NCI-H524 treated with DMSO at 0.1 percent for 48 hours (cell line): ENCODE measurements at regions not wholly inside any gene's neighbourhood (a gene's known extent, or its start where the extent isn't known, plus 50 kb on each side); places are given as distances from the start of the nearest gene placed in this dataset.
"Not testable (repeated sequence)": the region's sequence is repeated elsewhere in the genome, so short reads cannot be mapped to it uniquely, and the experiment has no call there.

Experiments
- DNase-seq: peaks from one replicate; lab custom pipeline; 2025; lab: John Stamatoyannopoulos, UW

GRCh38 chr6:50337532-50338122 lies 287.9 kb upstream of the DEFB112 start:
- no peak for DNase-seq

- no peak for DNase-seq
Observed at GRCh38 chr6:50353603-50354002, 303.9 kb upstream of the DEFB112 start.

- DNase-seq = no peak
Observed at GRCh38 chr6:50358113-50358512, 308.4 kb upstream of the DEFB112 start.

- no peak for DNase-seq
Observed at GRCh38 chr6:50361641-50362331, 312.1 kb upstream of the DEFB112 start.

GRCh38 chr6:50362706-50363105 lies 313.0 kb upstream of the DEFB112 start:
- DNase-seq = no peak

- no peak for DNase-seq
Observed at GRCh38 chr6:50369996-50370395, 320.3 kb upstream of the DEFB112 start.

- DNase-seq = no peak
Observed at GRCh38 chr6:50380406-50381098, 330.8 kb upstream of the DEFB112 start.

- no peak for DNase-seq
Observed at GRCh38 chr6:50381099-50381415, 331.3 kb upstream of the DEFB112 start.

GRCh38 chr6:50390416-50390815 lies 322.9 kb upstream of the TFAP2D start:
- no peak for DNase-seq

GRCh38 chr6:50394139-50394538 lies 319.2 kb upstream of the TFAP2D start:
- not testable (repeated sequence) for DNase-seq

GRCh38 chr6:50404643-50405042 lies 308.7 kb upstream of the TFAP2D start:
- no peak for DNase-seq

- no peak for DNase-seq
Observed at GRCh38 chr6:50410579-50410978, 302.7 kb upstream of the TFAP2D start.

- DNase-seq = not testable (repeated sequence)
Observed at GRCh38 chr6:50421041-50421440, 292.3 kb upstream of the TFAP2D start.

- DNase-seq = no peak
Observed at GRCh38 chr6:50427267-50427666, 286.1 kb upstream of the TFAP2D start.

GRCh38 chr6:50437901-50438300 lies 275.4 kb upstream of the TFAP2D start:
- DNase-seq = no peak

- DNase-seq = no peak
Observed at GRCh38 chr6:50442531-50443040, 270.7 kb upstream of the TFAP2D start.

- no peak for DNase-seq
Observed at GRCh38 chr6:50443144-50443543, 270.2 kb upstream of the TFAP2D start.

GRCh38 chr6:50449128-50449527 lies 264.2 kb upstream of the TFAP2D start:
- DNase-seq = no peak

GRCh38 chr6:50451826-50452400 lies 261.4 kb upstream of the TFAP2D start:
- DNase-seq = no peak

- no peak for DNase-seq
Observed at GRCh38 chr6:50455029-50455428, 258.3 kb upstream of the TFAP2D start.

- DNase-seq = no peak
Observed at GRCh38 chr6:50457351-50457750, 256.0 kb upstream of the TFAP2D start.

- DNase-seq = no peak
Observed at GRCh38 chr6:50461696-50462095, 251.6 kb upstream of the TFAP2D start.

GRCh38 chr6:50463931-50464330 lies 249.4 kb upstream of the TFAP2D start:
- DNase-seq = no peak
